Peyer's patch (tissue), 4 donors: ENCODE measurements at regions not wholly inside any gene's neighbourhood (a gene's known extent, or its start where the extent isn't known, plus 50 kb on each side); places are given as distances from the start of the nearest gene placed in this dataset.

ENCODE experiments used
- POLR2A ChIP-seq, 2 donors: fragments of 450-650 bp; IDR thresholded peaks; one replicate each; pipeline ENCODE4 v1.5.1; 2017; ENCODE audit warnings: antibody characterized with exemption in 2 of 2, mild to moderate bottlenecking in 2 of 2, moderate library complexity in 2 of 2
- TF ChIP-seq, protein P1 (sequence below), 6 experiments: fragments of 450-650 bp in 4 of 6; fragments of 200-600 bp in 2 of 6; sonication (generic) in 1 of 6; IDR thresholded peaks; one replicate each; pipeline ENCODE4 v1.5.1; 2017 to 2019; ENCODE audit warnings: antibody characterized with exemption in 6 of 6, mild to moderate bottlenecking in 3 of 6, moderate library complexity in 1 of 6

DNA sequence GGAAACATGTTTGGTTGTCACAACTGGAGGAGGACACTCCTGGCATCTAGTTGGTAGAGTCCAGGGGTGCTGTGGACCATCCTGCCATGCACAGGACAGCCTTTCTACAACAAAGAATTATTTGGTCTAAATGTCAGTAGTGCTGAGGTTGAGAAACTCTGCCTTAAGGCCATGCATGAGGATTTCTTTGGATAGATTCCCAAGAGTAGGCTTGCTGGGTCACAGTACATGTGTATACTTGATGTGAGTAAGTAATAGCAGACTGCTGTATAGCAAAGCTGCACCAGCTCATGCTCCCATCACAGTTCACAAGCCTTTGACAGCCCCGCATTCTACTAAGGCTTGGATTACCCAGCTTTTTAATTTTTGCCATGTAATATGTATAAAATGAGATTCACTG, 151.3 kb downstream of the MFSD1 start:
- TF ChIP-seq, protein P1, sequence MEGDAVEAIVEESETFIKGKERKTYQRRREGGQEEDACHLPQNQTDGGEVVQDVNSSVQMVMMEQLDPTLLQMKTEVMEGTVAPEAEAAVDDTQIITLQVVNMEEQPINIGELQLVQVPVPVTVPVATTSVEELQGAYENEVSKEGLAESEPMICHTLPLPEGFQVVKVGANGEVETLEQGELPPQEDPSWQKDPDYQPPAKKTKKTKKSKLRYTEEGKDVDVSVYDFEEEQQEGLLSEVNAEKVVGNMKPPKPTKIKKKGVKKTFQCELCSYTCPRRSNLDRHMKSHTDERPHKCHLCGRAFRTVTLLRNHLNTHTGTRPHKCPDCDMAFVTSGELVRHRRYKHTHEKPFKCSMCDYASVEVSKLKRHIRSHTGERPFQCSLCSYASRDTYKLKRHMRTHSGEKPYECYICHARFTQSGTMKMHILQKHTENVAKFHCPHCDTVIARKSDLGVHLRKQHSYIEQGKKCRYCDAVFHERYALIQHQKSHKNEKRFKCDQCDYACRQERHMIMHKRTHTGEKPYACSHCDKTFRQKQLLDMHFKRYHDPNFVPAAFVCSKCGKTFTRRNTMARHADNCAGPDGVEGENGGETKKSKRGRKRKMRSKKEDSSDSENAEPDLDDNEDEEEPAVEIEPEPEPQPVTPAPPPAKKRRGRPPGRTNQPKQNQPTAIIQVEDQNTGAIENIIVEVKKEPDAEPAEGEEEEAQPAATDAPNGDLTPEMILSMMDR (IDR thresholded peaks at IDR 0.05) = no peak
- TF ChIP-seq POLR2A (IDR thresholded peaks at IDR 0.05) = no peak
